ENCODE measurements at regions not wholly inside any gene's neighbourhood (a gene's known extent, or its start where the extent isn't known, plus 50 kb on each side); places are given as distances from the start of the nearest gene placed in this dataset.

DNA sequence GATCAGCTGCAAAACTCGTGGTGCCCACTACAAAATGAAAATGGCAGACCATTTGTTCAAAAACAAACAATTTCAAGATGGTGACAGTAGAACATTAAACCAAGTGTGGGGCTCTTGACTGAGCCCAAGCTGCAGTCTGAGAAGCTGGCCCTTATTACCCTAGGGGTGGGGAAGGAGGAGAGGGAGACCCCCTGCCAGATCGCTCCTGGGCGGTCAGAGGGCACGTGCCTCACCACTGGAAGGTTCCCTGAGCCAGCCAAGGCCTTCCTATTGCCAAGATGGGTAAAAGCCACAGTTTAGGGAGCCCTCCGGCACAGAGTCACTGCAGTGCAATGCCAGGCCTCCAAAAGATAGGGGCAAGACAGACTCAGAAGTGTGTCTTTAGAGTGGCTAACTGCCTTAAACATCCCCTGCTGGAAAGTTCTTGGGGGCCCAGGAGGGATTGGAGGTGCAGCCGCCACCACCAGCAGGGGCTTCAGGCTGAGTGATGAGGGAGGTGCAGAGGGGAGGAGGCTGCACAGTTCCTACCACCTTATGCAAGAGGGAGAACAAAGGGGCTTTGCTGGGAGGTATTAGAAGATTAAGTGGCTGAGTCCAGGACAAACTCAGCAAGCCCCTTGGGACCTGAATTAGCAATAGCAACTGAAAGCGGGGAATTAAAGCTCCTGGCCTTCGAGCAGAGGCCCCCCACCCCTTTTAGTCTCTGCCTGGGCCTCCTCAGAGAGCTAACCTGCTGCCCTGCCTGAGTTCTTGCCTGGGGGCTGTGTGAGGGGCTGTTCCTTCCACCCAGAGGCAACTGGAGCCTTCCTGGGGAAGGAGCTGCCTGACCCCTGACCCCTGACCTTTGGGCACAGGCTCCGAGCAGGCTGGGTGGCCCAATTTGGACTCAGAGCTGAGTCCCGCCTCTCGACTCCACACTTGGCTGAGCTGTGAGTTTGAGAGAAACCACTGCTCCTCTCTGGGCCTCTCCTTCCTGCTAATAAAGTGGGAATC, 88.4 kb downstream of the VEGFA start:
- no peak for DNase-seq (ENCODE audit: extremely low read depth, low read depth, low spot score)

DNA sequence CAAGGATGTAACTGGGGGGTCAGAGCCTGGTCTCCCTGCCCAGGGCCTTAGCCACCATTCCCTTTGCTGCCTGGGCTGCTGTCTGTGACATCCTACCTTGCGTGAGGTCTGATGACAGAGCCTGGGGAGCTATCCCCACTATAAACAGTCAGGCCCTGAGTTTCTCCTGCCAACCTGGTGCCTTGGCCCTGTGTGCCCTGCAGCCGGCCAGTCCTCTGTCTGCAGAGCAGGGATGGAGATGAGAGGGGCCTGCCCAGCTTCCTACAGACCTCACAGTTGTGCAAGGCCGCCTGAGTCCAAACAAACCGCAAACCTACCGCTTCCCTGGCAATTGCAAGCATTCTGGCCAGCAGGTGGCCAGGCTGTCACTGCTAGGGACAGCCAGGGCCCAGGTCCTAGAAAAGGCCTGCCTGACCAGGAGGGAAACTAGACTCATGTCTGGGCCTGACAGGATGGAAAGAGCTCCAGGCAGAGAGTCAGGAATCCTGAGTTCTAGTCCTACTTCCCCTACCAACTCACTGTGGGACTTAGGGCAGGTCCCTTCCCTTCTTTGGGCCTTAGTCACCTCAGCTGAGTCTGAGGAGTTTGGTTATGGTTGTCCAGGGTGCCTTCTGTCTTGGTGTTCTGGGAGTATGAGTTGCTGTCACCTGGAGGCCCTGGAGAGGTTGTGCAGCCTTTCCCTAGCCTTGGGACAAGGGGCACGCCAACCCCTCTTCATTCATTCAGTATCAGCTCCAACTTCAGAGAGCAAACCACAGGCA, 86.2 kb downstream of the VEGFA start:
- no peak for DNase-seq (ENCODE audit: extremely low read depth, low read depth, low spot score)

DNA sequence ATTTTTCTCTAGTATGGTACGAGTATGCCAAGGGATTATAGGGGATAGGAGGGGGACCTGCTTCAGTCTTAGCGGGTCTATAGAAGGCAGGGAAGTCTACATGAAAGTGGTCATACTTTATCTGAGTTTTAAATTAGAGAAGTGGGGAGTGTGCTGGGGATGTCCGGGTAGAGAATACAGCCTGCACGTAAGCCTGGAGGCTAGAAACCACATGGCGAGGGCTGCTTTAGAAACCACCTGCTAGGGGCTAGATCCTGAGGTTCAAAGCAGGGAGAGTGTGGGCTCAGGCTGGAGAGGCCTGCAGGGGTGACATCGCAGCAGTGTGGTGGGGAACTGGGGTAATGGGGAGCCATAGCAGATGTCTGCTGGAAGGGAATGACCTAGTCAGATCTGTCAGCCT, 85.2 kb downstream of the VEGFA start:
- no peak for DNase-seq (ENCODE audit: extremely low read depth, low read depth, low spot score)

DNA sequence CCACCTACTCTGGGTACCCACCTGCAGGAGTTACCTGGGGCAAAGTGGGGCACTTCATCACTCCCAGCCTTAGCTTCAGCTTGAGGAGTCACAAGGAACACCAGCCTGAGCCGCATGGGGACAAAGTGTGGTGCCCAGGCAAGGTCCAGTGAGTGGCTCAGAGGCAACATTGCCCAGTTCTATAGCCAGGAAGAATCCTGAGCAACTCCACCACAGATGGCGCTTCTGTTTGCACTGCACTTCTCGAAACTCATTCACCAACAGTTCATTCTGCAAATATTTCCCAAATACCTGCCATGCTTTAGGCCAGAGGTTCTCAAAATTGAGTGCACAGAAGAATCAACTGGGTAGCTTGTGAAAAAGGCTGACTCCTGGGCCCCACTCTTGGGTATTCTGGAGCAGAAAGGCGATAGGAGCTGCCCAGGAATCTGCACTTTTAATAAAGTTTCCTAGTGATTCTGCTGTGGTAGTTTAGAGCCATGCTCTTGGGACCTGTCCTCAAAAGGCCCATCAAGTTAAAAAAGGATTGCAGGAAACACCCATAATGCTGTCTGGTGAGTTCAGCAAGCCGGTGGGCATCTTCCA, 83.1 kb downstream of the VEGFA start:
- DNase-seq (ENCODE audit: extremely low read depth, low read depth, low spot score), result no peak

DNA sequence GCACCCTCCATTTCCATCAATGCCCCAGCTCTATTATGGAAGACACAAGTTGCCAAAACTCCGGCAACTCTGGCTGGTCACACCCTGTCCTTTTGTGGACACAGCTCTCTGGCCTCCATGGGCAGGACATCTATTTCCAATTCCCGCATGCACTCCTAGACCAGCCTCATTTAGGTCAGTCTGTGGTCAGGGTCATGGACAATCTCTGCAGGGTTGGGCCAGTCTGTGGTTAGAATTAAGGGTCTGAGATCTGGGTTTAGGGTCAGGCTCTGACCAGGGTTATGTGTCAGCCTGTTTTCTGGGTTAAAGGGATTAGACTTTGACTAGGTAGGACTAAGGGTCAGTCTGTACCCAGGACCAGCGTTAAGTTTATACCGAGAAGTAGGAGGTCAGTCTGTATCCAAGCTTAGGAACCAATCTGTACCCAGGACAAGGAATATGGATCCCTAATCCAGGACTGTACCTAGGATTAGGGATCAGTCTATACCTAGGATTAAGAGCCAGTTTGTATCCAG, 82.4 kb downstream of the VEGFA start:
- no peak for DNase-seq (ENCODE audit: extremely low read depth, low read depth, low spot score)

DNA sequence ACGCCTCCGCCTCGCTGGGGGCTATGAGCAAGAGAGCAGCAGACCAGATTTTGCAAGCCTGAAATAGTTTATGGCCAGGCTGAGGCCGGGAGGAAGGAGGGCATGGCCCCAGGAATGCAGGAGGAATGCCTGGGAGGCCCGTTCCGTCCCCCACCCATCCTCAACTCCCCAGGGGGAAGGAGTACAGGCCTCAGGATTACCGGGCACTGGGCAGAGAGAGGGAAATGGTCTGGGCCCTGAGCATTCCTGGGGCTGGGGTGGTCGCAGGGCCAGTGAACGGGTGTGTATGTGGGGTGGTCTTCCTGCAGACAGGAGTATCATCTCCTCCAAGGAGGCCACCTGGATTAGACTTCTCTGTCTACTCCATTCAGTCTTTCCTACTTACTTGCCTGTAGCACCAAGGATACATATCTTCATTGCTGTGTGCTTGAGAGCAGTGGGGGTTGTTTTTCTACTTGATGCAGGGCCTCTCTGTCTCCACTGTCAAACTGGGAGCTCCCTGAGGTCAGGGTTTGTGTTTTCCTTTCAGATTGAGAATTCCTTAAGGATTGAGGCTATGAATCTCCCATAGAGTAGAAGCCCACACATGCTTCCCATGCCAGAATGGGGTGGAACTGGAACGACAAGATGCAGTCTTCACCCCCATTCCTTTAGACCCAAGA, 81.3 kb downstream of the VEGFA start:
- DNase-seq (ENCODE audit: extremely low read depth, low read depth, low spot score), result no peak

DNA sequence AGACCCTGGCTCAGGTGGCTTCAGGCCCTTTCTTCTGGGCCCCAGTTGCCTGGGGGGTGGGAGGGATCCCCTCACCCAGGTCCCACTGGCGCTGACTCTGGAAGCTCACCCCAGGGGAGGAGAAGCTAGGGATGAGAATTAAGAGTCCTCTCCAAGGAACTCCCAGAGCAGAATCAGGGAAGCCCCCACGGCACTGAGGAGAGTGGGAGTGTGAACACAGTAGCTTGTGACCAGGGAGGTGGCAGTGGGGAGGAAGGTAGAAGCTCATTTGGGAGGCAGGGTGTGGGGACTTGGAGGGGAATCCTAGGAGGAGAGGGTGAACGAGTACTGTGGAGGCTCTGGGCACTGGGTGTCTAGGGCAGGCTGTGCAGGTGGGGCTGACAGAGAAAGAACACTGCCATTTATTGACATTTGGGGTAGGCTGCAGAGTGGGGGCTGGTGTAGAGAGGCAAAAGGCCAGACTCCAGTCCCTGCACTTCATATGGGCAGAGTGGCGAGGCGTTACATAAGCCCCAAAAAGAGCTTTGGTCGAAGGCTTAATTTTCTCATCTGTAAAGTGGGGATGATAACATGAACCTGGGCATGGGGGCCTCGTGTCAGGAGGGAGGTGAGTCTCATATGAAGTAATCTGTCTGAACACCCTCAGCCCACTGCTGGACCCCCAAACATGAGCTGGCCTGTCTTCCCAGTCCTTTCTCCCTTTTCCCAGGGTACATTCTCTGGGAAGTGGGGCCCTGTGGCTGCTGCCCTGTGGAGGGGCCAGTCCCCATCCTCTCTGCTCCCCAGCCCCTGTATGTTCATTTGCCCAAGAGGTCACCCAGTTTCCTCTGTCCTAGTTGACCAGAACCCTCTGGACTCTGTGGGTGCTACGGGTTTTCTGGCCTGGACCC, 80.5 kb downstream of the VEGFA start:
- no peak for DNase-seq (ENCODE audit: extremely low read depth, low read depth, low spot score)

DNA sequence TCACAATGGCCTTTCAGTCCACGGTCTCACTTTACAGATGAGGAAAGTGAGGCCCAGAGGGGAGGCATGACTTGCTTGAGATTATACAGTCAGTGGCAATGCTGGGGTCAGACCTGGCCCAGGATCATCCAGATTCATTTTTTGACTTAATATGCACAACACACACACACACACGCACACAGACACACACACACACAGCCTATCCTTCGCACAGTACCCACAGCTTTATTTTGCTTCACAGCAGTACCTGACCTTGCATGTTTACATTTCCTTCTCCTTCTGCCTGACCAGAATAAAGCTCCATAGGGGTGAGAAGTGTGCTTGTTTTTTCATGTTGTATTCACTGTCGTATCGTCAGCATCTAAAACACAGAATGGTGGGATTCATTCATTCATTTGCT, 79.8 kb downstream of the VEGFA start:
- DNase-seq (ENCODE audit: extremely low read depth, low read depth, low spot score), result no peak

DNA sequence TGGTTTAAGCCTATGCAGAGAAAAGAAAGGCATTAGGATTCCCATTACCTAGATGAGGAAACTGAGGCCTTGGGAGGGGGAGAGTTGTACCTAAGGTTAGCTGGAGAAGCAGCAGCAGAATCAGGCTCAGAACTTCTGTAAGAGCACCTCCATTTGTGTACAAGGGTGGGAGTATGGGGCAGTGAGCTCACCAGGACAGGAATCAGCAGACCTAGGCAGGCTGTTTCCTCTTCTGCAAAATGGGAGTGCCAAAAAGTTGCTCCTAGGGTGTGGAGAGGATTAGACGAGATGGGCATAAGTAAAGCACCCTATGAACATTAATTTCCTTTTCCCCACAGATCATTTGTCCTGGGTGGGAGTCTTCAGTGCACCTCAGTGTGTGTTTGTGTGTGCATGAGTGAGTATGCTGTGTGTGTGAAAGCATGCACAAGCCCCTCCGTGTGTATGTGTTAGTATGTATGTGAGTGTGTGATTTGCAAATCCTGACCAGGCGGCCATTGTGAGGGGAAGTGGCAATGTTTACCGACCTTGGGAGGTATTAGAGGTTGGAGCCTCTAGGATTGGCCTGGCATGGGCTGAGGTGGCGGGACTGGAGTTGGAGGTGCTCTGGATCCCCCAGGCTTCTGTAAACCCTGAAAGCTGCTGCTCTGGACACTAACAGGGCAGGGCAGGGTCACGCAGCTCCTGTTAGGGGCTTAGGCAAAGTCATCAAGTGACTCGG, 78.8 kb downstream of the VEGFA start:
- DNase-seq (ENCODE audit: extremely low read depth, low read depth, low spot score), result no peak

DNA sequence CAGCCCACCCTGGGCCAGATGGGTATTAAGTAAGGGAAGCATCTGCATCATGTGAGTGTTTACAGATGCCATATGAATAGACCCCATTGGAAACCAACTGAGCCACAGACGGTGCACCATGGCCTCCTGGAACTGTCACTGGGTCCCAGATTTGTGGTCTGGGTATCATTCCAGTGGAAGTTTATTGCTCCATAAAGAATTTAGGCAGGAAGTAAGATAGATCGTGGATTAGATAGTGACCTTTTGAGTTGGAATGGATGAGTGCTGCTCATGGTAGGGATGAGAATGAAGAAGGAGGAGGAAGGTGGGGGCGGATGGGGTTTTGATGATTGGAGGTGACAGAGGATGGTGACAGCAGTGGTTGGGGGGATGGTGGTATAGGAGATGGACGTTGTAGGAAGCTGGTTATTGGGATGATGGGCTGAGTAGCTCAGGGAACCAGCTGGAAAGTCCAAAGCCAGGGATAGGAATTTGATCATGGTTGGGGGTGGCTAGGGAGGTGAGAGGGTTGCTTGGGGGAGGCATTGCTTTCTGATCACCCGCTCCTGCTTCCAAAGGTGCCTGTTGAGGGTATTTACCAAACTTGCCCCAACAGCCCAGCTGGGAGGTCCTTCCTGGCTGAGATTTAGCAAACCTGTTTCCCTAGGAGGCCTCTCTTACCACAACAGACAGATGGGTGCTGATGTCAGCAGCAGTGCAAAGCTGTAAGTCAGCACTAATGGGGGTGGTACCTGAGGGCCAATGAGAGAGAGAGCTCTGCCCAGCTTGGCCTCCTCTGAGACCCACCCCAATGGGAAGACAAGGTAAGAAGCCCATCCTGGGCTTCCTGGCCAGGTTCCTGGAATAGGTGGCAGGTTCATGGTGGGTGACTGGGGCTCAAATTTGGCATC, 78.0 kb downstream of the VEGFA start:
- no peak for DNase-seq (ENCODE audit: extremely low read depth, low read depth, low spot score)

DNA sequence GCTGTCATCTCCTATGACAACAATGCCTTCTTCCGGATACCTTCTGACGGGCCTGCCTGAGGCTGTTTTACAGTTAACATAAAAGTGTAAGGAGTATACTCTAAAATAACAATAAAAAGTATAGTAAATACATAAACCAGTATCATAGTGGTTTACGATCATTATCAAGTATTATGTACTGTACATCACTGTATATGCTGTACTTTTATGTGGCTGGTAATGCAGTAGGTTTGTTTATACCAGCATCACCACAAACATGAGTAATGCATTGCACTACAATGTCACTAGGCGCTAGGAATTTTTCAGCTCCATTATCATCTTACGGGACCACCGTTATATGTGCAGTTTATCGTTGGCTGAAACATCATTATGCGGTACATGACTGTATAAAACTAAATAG, 76.5 kb downstream of the VEGFA start:
- no peak for DNase-seq (ENCODE audit: extremely low read depth, low read depth, low spot score)

DNA sequence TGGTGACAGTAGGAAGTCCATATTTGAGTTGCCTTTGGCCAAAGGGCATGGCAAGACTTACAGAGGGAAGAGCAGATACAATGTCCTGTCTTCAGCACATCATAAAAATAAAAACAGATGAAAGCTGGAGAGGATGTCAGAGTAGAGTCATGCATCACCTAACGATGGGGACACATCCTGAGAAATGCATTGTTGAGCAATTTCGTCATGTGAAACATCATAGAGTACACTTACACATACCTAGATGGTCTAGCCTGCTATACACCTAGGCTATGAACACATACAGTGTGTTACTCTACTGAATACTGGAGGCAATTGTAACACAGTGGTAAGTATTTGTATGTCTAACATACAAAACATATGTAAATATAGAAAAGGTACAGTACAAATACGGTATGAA, 75.6 kb downstream of the VEGFA start:
- DNase-seq (ENCODE audit: extremely low read depth, low read depth, low spot score), result no peak

DNA sequence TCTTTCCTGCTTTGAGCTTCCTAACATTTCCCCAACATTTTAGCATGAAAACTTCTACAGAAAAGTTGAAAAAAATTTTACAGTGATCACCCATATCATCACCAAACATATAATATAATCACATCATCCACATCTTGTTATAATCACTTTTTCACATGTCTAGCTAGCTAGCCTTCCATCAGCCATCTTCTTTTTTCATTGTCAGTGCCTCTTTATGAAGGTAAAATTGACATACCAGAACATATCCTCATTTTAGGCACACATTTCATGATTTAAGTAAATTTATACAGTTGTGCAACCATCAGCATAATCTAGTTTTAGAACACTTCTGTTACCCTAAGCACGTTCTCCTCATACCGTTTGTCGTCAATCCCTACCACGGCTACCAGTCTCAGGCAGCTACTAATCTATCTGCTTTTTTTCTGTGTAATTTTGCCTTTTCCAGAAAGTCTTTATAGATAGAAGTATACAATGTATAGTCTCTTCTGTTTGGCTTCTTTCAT, 73.7 kb downstream of the VEGFA start:
- no peak for DNase-seq (ENCODE audit: extremely low read depth, low read depth, low spot score)

DNA sequence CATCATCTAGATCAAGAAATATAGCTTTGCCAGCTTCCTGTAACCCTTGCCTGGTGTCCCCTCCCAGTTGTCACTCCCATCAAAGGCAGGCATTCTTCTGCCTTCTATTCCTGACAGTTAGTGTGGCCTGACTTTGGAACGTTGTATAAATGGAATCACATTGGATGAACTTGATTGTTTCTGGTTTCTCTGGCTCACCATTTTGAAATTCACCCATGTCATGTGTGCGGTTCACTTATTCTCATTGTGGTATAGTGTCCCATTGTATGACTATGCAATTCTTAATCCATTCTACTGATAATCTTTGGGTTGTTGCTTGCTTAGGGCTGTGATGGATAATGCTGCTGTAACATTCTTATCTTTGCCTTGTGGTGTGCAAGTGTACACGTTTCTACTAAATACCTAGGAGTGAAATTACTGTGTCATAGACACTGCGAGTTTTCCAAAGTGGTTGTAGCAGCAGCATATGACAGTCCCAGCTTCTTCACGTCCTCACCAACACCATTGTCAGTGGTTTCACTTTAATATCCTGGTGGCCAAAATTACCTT, 73.2 kb downstream of the VEGFA start:
- no peak for DNase-seq (ENCODE audit: extremely low read depth, low read depth, low spot score)

DNA sequence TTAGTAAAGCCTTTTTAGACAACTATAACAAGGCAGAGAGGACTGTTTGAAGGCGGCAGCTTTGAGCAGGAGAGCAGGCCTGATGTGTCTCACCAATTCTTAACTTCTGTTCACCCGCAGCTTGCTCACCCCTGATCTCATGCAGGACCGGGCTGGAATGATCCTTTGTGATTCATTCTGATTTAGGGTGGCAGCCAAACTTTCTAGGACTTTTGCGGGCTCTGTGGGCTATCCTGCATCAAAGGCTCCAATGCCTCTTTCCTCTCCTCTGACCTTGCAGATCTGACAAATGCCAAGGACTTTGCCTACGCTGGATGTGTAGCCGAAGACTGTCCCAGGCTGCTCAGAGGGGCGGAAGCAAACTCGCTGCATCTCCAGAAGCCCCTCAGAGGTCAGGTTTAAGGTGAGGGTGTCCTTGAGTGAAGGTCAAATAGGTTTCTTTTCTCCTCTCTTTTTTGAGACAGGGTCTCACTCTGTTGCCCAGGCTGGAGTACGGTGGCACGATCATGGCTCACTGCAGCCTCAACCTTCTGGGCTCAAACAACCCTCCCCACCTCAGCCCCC, 72.3 kb downstream of the VEGFA start:
- DNase-seq (ENCODE audit: extremely low read depth, low read depth, low spot score), result no peak

DNA sequence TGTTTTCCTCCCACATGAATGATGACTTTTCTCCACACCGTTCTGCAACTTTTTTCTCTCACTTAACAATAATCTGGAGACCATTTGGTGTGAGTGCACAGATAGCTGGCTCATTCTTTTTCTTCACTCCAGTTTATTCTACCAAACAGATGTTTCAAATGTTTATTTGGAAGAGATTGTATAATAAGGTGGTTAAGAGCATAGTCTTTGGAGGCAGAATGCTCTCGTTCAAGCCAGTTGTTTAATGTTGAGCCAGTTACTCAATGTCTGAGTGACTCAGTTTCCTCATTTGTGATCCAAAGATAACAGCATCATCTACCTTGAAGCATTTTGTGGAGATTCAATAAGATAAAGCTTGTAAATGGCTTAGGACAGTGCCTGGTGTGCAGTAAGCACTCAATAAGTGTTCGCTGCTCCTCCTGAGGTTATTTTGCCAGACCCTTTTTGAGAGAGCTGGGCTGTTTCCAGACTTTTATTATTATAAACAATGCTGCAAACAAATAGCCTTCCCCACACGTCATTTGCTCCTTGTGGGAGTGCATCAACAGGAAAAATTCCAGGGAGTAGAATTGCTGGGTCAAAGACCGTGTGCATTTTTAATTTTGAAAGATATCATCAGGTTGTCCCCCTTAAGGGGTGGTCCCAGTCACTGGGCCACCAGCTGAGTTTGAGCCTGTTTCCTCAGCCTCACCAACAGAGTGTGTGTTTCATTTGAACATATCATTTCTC, 70.6 kb downstream of the VEGFA start:
- no peak for DNase-seq (ENCODE audit: extremely low read depth, low read depth, low spot score)
